ENCODE measurements at regions not wholly inside any gene's neighbourhood (a gene's known extent, or its start where the extent isn't known, plus 50 kb on each side); places are given as distances from the start of the nearest gene placed in this dataset.

- intact Hi-C loops (cut with DNase I), result no loop called here
- no peaks in the 10 kb centered on the region for H3K4me1 ChIP-seq (replicated peaks)
- TF ChIP-seq CTCF (IDR thresholded peaks at IDR 0.05) (no peak), POLR2A (IDR thresholded peaks at IDR 0.05) (no peak), POLR2AphosphoS5 (IDR thresholded peaks at IDR 0.05) (no peak)
- no peaks in the 10 kb centered on the region for H3K27me3 ChIP-seq (replicated peaks; ENCODE audit: insufficient read depth)
- 94% methylated on average over 4 of the region's 4 CpGs for WGBS
- H3K4me3 ChIP-seq, result no peak overlapping the region
- no peaks in the 10 kb centered on the region for H3K36me3 ChIP-seq
- H3K27ac ChIP-seq, result no peak overlapping the region
- no peaks in the 10 kb centered on the region for H3K9me3 ChIP-seq
- no peak for DNase-seq (ENCODE audit: low spot score)
These were observed 66.9 kb upstream of the ZNF746 start for GRCh38 chr7:149564340-149565095.

GRCh38 chr7:149562602-149563001, 65.0 kb upstream of the ZNF746 start:
- H3K4me3 ChIP-seq, result no peak overlapping the region
- intact Hi-C loops (cut with DNase I), result no loop called here
- H3K36me3 ChIP-seq, result peaks cover 0 to 4% of the 10 kb centered on the region in 2 donors
- TF ChIP-seq POLR2AphosphoS5 (IDR thresholded peaks at IDR 0.05) (no peak), CTCF (IDR thresholded peaks at IDR 0.05) (no peak), POLR2A (IDR thresholded peaks at IDR 0.05) (no peak)
- H3K9me3 ChIP-seq, result no peaks in the 10 kb centered on the region
- H3K27ac ChIP-seq, result no peak overlapping the region
- DNase-seq (ENCODE audit: low spot score), result no peak
- H3K27me3 ChIP-seq (replicated peaks; ENCODE audit: insufficient read depth), result no peaks in the 10 kb centered on the region
- H3K4me1 ChIP-seq (replicated peaks), result no peaks in the 10 kb centered on the region
- WGBS, result 75% methylated on average over 4 of the region's 4 CpGs

- DNase-seq (ENCODE audit: low spot score), result no peak
- peaks cover 0 to 4% of the 10 kb centered on the region in 2 donors for H3K36me3 ChIP-seq
- 93% methylated on average over 3 of the region's 3 CpGs for WGBS
- no peak overlapping the region for H3K4me3 ChIP-seq
- H3K9me3 ChIP-seq, result no peaks in the 10 kb centered on the region
- no peaks in the 10 kb centered on the region for H3K4me1 ChIP-seq (replicated peaks)
- H3K27ac ChIP-seq, result no peak overlapping the region
- no peaks in the 10 kb centered on the region for H3K27me3 ChIP-seq (replicated peaks; ENCODE audit: insufficient read depth)
- intact Hi-C loops (cut with DNase I), result no loop called here
- TF ChIP-seq POLR2A (IDR thresholded peaks at IDR 0.05), result no peak
- no peak for TF ChIP-seq CTCF (IDR thresholded peaks at IDR 0.05)
- no peak for TF ChIP-seq POLR2AphosphoS5 (IDR thresholded peaks at IDR 0.05)
These were observed 63.5 kb upstream of the ZNF746 start for GRCh38 chr7:149561072-149561471.

GRCh38 chr7:149559711-149560110, 62.1 kb upstream of the ZNF746 start:
- intact Hi-C loops (cut with DNase I), result no loop called here
- peaks cover 0 to 4% of the 10 kb centered on the region in 2 donors for H3K36me3 ChIP-seq
- no peak for TF ChIP-seq POLR2AphosphoS5 (IDR thresholded peaks at IDR 0.05)
- no peak for TF ChIP-seq CTCF (IDR thresholded peaks at IDR 0.05)
- no peak for TF ChIP-seq POLR2A (IDR thresholded peaks at IDR 0.05)
- no peaks in the 10 kb centered on the region for H3K4me1 ChIP-seq (replicated peaks)
- no peak overlapping the region for H3K27ac ChIP-seq
- no peaks in the 10 kb centered on the region for H3K27me3 ChIP-seq (replicated peaks; ENCODE audit: insufficient read depth)
- no peak for DNase-seq (ENCODE audit: low spot score)
- WGBS, result 95% methylated on average over 4 of the region's 4 CpGs
- H3K9me3 ChIP-seq, result no peaks in the 10 kb centered on the region
- H3K4me3 ChIP-seq, result no peak overlapping the region

Data from prostate gland (tissue), 2 donors.